GM23338 (cell line): ENCODE measurements at regions not wholly inside any gene's neighbourhood (a gene's known extent, or its start where the extent isn't known, plus 50 kb on each side); places are given as distances from the start of the nearest gene placed in this dataset.

Source experiments
- ATAC-seq: fragments of 200-7000 bp; cut with Tn5 transposase; 3 replicates; pipeline ENCODE4 v1.9.1; 2020
- DNase-seq: peaks from one replicate; pipeline ENCODE4 v3.0.0-alpha.2; 2015; ENCODE audit warnings: low spot score
- H2AFZ ChIP-seq: fragments of 200-600 bp; sonication (generic); 2 replicates; pipeline ENCODE4 v1.8.0; 2016; ENCODE audit warnings: antibody characterized with exemption, mild to moderate bottlenecking, moderate library complexity
- H3F3A ChIP-seq: fragments of 200-600 bp; sonication (generic); replicated peaks from 2 replicates; pipeline ENCODE4 v1.8.0; 2017; ENCODE audit warnings: antibody characterized with exemption, mixed run types, low read depth
- H3K27ac ChIP-seq: fragments of 200-600 bp; sonication (generic); 2 replicates; pipeline ENCODE4 v1.6.1; 2016; ENCODE audit warnings: low read depth
- H3K27me3 ChIP-seq: fragments of 200-600 bp; sonication (generic); 2 replicates; pipeline ENCODE4 v1.8.0; 2016; ENCODE audit warnings: mild to moderate bottlenecking, mixed run types, moderate library complexity; ENCODE audit not compliant: insufficient read depth
- H3K36me3 ChIP-seq: fragments of 200-600 bp; sonication (generic); 2 replicates; pipeline ENCODE4 v1.8.0; 2016; ENCODE audit warnings: mild to moderate bottlenecking; ENCODE audit not compliant: insufficient read depth
- H3K4me1 ChIP-seq: fragments of 200-600 bp; sonication (generic); 2 replicates; pipeline ENCODE4 v1.8.0; 2016; ENCODE audit warnings: mild to moderate bottlenecking, moderate library complexity; ENCODE audit not compliant: insufficient read depth
- H3K4me2 ChIP-seq: fragments of 200-600 bp; sonication (generic); 2 replicates; pipeline ENCODE4 v1.7.1; 2017; ENCODE audit warnings: mixed run types
- H3K4me3 ChIP-seq: fragments of 200-600 bp; sonication (generic); 2 replicates; pipeline ENCODE4 v1.6.1; 2016; ENCODE audit warnings: mixed run types
- H3K79me2 ChIP-seq: fragments of 200-600 bp; sonication (generic); replicated peaks from 2 replicates; pipeline ENCODE4 v1.8.0; 2017; ENCODE audit warnings: mild to moderate bottlenecking; ENCODE audit not compliant: insufficient read depth
- H3K9me2 ChIP-seq: fragments of 200-600 bp; sonication (generic); 2 replicates; pipeline ENCODE4 v1.8.0; 2017; ENCODE audit not compliant: insufficient read depth
- H4K20me1 ChIP-seq: fragments of 200-600 bp; sonication (generic); replicated peaks from 2 replicates; pipeline ENCODE4 v1.8.0; 2017; ENCODE audit warnings: mild to moderate bottlenecking; ENCODE audit not compliant: insufficient read depth
- H3K27ac Mint-ChIP-seq: 2 replicates; pipeline ENCODE4 v1.8.0; 2020; ENCODE audit warnings: inconsistent platforms, mild to moderate bottlenecking, moderate library complexity, mixed read lengths
- H3K27me3 Mint-ChIP-seq: 3 replicates; pipeline ENCODE4 v1.8.0; 2022; ENCODE audit warnings: low read depth, mild to moderate bottlenecking, moderate library complexity, mixed read lengths, inconsistent platforms; ENCODE audit not compliant: insufficient read depth, poor library complexity
- H3K36me3 Mint-ChIP-seq: 3 replicates; pipeline ENCODE4 v1.8.0; 2021; ENCODE audit warnings: low read depth, mild to moderate bottlenecking, inconsistent platforms, moderate library complexity, mixed read lengths
- H3K4me1 Mint-ChIP-seq: 3 replicates; pipeline ENCODE4 v1.8.0; 2020; ENCODE audit warnings: mild to moderate bottlenecking, inconsistent platforms, mixed read lengths
- H3K4me3 Mint-ChIP-seq: 3 replicates; pipeline ENCODE4 v1.8.0; 2021; ENCODE audit warnings: moderate library complexity, mild to moderate bottlenecking, inconsistent platforms, mixed read lengths
- H3K9me3 Mint-ChIP-seq: 3 replicates; pipeline ENCODE4 v1.8.0; 2020; ENCODE audit warnings: moderate library complexity, mild to moderate bottlenecking, inconsistent platforms, mixed read lengths
- CREB1 ChIP-seq: fragments of 250-450 bp; sonication (Bioruptor Pico); IDR thresholded peaks from 2 replicates; pipeline ENCODE4 v1.5.0; 2020; ENCODE audit warnings: low read depth, mild to moderate bottlenecking, moderate library complexity
- CTCF ChIP-seq, 2 experiments: fragments of 200-600 bp in 1 of 2; sonication (generic) in 1 of 2; conservative IDR thresholded peaks; 2 replicates each; pipeline versions ENCODE4 v1.5.1 to v1.6.1; 2016 to 2017; ENCODE audit warnings: antibody characterized with exemption in 2 of 2, low read depth in 2 of 2, mild to moderate bottlenecking in 2 of 2, moderate library complexity in 1 of 2
- ETS1 ChIP-seq: IDR thresholded peaks from 2 replicates; pipeline ENCODE4 v1.6.1; 2016; ENCODE audit warnings: antibody characterized with exemption
- EZH2 ChIP-seq: fragments of 200-600 bp; sonication (generic); IDR thresholded peaks from one replicate; pipeline ENCODE4 v1.8.0; 2017; ENCODE audit warnings: antibody characterized with exemption, mild to moderate bottlenecking, low read depth; ENCODE audit not compliant: unreplicated experiment
- EZH2phosphoT487 ChIP-seq: fragments of 200-600 bp; sonication (generic); IDR thresholded peaks from one replicate; pipeline ENCODE4 v1.8.1; 2018; ENCODE audit warnings: antibody characterized with exemption; ENCODE audit not compliant: unreplicated experiment
- JUNB ChIP-seq: IDR thresholded peaks from one replicate; pipeline ENCODE4 v1.6.1; 2016; ENCODE audit warnings: antibody characterized with exemption; ENCODE audit not compliant: unreplicated experiment
- NANOG ChIP-seq: IDR thresholded peaks from 2 replicates; pipeline ENCODE4 v1.6.1; 2016; ENCODE audit warnings: antibody characterized with exemption, borderline replicate concordance
- POLR2AphosphoS5 ChIP-seq: IDR thresholded peaks from 2 replicates; pipeline ENCODE4 v1.6.1; 2016; ENCODE audit warnings: antibody characterized with exemption, low read depth
- REST ChIP-seq: IDR thresholded peaks from one replicate; pipeline ENCODE4 v1.6.1; 2018; ENCODE audit warnings: antibody characterized with exemption; ENCODE audit not compliant: unreplicated experiment
- STAT1 ChIP-seq: IDR thresholded peaks from one replicate; pipeline ENCODE4 v1.6.1; 2016; ENCODE audit warnings: antibody characterized with exemption; ENCODE audit not compliant: unreplicated experiment
- ZNF114 ChIP-seq: fragments of 250-450 bp; sonication (Bioruptor Pico); IDR thresholded peaks from 2 replicates; pipeline ENCODE4 v1.5.0; 2020; ENCODE audit warnings: mild to moderate bottlenecking, moderate library complexity
- ZNF331 ChIP-seq: fragments of 250-450 bp; sonication (Bioruptor Pico); IDR thresholded peaks from 2 replicates; pipeline ENCODE4 v1.5.0; 2020; ENCODE audit warnings: low read depth, mild to moderate bottlenecking, moderate library complexity
- ZNF462 ChIP-seq: fragments of 250-450 bp; sonication (Bioruptor Pico); IDR thresholded peaks from 2 replicates; pipeline ENCODE4 v1.5.0; 2020; ENCODE audit warnings: mild to moderate bottlenecking, moderate library complexity

- DNase-seq: no peak
- peaks cover 2% of the 10 kb centered on the region for H3K27me3 Mint-ChIP-seq
- TF ChIP-seq JUNB (no peak), NANOG (no peak), STAT1 (no peak), CREB1 (no peak), EZH2 (no peak), CTCF (conservative IDR thresholded peaks at IDR 0.05; ENCODE audit: low read depth in 2 of 2) (no peak), ZNF114 (CRISPR knock-in tag) (no peak), POLR2AphosphoS5 (no peak), ETS1 (no peak), EZH2phosphoT487 (no peak), REST (no peak), ZNF331 (CRISPR knock-in tag) (no peak), ZNF462 (CRISPR knock-in tag) (no peak)
These were observed 92.7 kb upstream of the BOD1 start for GRCh38 chr5:173709145-173709544.

More at GRCh38 chr5:173709145-173709544, 92.7 kb upstream of the BOD1 start:
- no peak overlapping the region for H3K4me3 ChIP-seq
- H3K79me2 ChIP-seq: no peaks in the 10 kb centered on the region
- H3K4me3 Mint-ChIP-seq: no peak overlapping the region
- no peak overlapping the region for H2AFZ ChIP-seq
- H3K9me2 ChIP-seq: peaks cover 5% of the 10 kb centered on the region; the same call in 1 of the 2 replicates
- H4K20me1 ChIP-seq: no peaks in the 10 kb centered on the region
- H3K36me3 Mint-ChIP-seq: no peaks in the 10 kb centered on the region
- no peak overlapping the region for H3K4me2 ChIP-seq
- peaks cover 14% of the 10 kb centered on the region for H3K4me1 Mint-ChIP-seq
- no peak overlapping the region for H3K27ac ChIP-seq
- H3K27ac Mint-ChIP-seq: no peak overlapping the region
- no peaks in the 10 kb centered on the region for H3K27me3 ChIP-seq
- no peaks in the 10 kb centered on the region for H3K4me1 ChIP-seq
- H3F3A ChIP-seq: no peaks in the 10 kb centered on the region
- ATAC-seq: no peak
- H3K9me3 Mint-ChIP-seq: no peaks in the 10 kb centered on the region; the same call in 2 of the 3 replicates
- no peaks in the 10 kb centered on the region for H3K36me3 ChIP-seq
